ENCODE measurements at regions not wholly inside any gene's neighbourhood (a gene's known extent, or its start where the extent isn't known, plus 50 kb on each side); places are given as distances from the start of the nearest gene placed in this dataset.

GRCh38 chr18:51578406-51578980, 381.0 kb upstream of the MEX3C start:
- TF ChIP-seq CTCF (IDR thresholded peaks at IDR 0.05; ENCODE audit: low read depth, low read length, missing control alignments), result no peak
- no peaks in the 10 kb centered on the region for H3K36me3 ChIP-seq (replicated peaks)
- H3K27me3 ChIP-seq (replicated peaks), result no peaks in the 10 kb centered on the region
- DNase-seq, result no peak
- no peak overlapping the region for H3K4me3 ChIP-seq (ENCODE audit: low read depth, low read length)
- in situ Hi-C loops (cut with HindIII; ENCODE audit: low pct_ligation_motif_present, low sequenced_read_pairs), result no loop called here
- H3K27ac ChIP-seq, result no peak overlapping the region

GRCh38 chr18:51580580-51580979, 383.1 kb upstream of the MEX3C start:
- Histone ChIP-seq H3K27ac (no peak overlapping the region), H3K27me3 (replicated peaks) (no peaks in the 10 kb centered on the region), H3K36me3 (replicated peaks) (no peaks in the 10 kb centered on the region), H3K4me3 (ENCODE audit: low read depth, low read length) (no peak overlapping the region)
- in situ Hi-C loops (cut with HindIII; ENCODE audit: low pct_ligation_motif_present, low sequenced_read_pairs), result no loop called here
- TF ChIP-seq CTCF (IDR thresholded peaks at IDR 0.05; ENCODE audit: low read depth, low read length, missing control alignments), result no peak
- no peak for DNase-seq

- Histone ChIP-seq H3K36me3 (replicated peaks) (no peaks in the 10 kb centered on the region), H3K27ac (no peak overlapping the region), H3K27me3 (replicated peaks) (no peaks in the 10 kb centered on the region), H3K4me3 (ENCODE audit: low read depth, low read length) (no peak overlapping the region)
- in situ Hi-C loops (cut with HindIII; ENCODE audit: low pct_ligation_motif_present, low sequenced_read_pairs), result no loop called here
- DNase-seq, result no peak
- TF ChIP-seq CTCF (IDR thresholded peaks at IDR 0.05; ENCODE audit: low read depth, low read length, missing control alignments), result no peak
Observed at GRCh38 chr18:51582551-51582950, 385.1 kb upstream of the MEX3C start.

GRCh38 chr18:51588616-51589015, 391.1 kb upstream of the MEX3C start:
- in situ Hi-C loops (cut with HindIII; ENCODE audit: low pct_ligation_motif_present, low sequenced_read_pairs), result no loop called here
- no peak for DNase-seq
- Histone ChIP-seq H3K27me3 (replicated peaks) (no peaks in the 10 kb centered on the region), H3K36me3 (replicated peaks) (no peaks in the 10 kb centered on the region), H3K4me3 (ENCODE audit: low read depth, low read length) (no peak overlapping the region), H3K27ac (no peak overlapping the region)
- TF ChIP-seq CTCF (IDR thresholded peaks at IDR 0.05; ENCODE audit: low read depth, low read length, missing control alignments), result no peak

- H3K27ac ChIP-seq, result no peak overlapping the region
- TF ChIP-seq CTCF (IDR thresholded peaks at IDR 0.05; ENCODE audit: low read depth, low read length, missing control alignments), result no peak
- no peaks in the 10 kb centered on the region for H3K36me3 ChIP-seq (replicated peaks)
- H3K4me3 ChIP-seq (ENCODE audit: low read depth, low read length), result no peak overlapping the region
- DNase-seq, result no peak
- in situ Hi-C loops (cut with HindIII; ENCODE audit: low pct_ligation_motif_present, low sequenced_read_pairs), result no loop called here
- H3K27me3 ChIP-seq (replicated peaks), result no peaks in the 10 kb centered on the region
Observed at GRCh38 chr18:51593931-51594330, 396.4 kb upstream of the MEX3C start.

- no peak for DNase-seq
- Histone ChIP-seq H3K27me3 (replicated peaks) (no peaks in the 10 kb centered on the region), H3K4me3 (ENCODE audit: low read depth, low read length) (no peak overlapping the region), H3K27ac (no peak overlapping the region), H3K36me3 (replicated peaks) (no peaks in the 10 kb centered on the region)
- in situ Hi-C loops (cut with HindIII; ENCODE audit: low pct_ligation_motif_present, low sequenced_read_pairs), result no loop called here
- TF ChIP-seq CTCF (IDR thresholded peaks at IDR 0.05; ENCODE audit: low read depth, low read length, missing control alignments), result no peak
Observed at GRCh38 chr18:51603111-51603510, 405.6 kb upstream of the MEX3C start.

Measured in brain microvascular endothelial cell (primary cell).